AML-193 (cell line): ENCODE measurements at regions not wholly inside any gene's neighbourhood (a gene's known extent, or its start where the extent isn't known, plus 50 kb on each side); places are given as distances from the start of the nearest gene placed in this dataset.
"Not testable (repeated sequence)": the region's sequence is repeated elsewhere in the genome, so short reads cannot be mapped to it uniquely, and the experiment has no call there.

Source experiments
- DNase-seq, 2 experiments: peaks; one replicate each; lab custom pipeline; 2025; lab: John Stamatoyannopoulos, UW

DNA sequence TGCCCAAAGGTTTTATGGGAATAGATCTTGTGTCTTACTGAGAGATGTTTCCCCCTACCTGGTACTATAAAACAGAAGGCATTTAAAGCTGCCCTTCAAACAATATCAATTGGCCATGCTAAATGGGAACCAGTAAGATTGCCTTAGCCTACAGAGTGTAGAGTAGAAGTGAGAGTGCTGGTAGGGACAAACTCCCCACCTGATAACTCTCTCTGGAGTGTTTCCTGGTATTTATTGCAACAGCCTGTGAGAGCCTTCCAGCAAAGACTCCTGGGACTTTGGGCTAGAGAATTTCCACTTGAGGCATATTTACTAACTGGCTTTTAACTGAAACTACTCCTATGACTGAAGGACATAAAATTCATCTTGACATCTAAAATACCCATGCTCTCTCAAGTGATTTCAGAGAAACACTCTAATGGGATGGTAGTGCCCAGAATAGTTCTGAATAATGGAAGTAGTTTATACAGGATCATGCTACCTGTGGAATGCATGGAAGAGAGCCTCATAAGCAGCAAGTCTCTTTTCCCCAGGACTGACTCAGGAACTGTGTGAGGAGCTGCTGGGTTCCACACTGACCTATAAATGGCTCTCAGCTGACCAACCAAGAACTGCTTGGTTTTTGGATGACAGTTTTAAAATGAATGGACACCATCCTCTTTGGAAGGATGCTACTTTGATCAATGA is 132.7 kb upstream of the SLITRK5 start:
- no peak for DNase-seq

DNA sequence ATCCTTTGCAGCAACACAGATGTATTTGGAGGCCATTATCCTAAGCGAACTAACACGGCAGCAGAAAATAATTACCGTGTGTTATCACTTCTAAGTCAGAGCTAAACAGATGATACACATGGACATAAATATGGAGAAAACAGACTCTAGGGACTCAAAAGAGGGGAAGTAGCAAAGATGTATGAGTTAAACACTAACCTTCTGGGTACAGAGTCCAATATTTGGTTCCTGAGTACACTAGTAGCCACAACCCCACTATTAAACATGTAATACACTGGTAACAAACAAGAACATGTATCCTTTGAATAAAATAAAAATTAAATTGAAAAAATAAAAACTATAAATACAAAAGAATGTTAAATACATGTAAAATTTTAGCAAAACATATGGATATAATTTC is 118.0 kb upstream of the SLITRK5 start:
- DNase-seq, result no peak

DNA sequence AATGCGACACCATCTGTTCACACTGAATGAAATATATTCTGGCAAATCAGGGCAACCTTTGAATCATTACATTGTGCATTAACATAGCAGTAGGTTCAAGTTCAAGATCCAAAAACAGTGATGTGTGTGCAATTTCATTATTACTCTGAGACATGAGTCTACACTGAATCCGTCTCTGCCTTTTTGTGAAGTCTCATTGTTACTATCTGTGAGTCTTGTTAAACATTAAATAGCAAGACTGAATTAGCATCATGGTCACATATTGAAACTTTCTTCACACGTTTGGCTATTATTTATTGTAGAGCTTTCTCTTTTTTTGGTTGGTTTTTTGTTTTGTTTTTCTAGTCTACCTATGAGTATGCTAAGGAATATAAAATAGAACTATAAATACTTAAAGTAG is 117.1 kb upstream of the SLITRK5 start:
- no peak for DNase-seq

DNA sequence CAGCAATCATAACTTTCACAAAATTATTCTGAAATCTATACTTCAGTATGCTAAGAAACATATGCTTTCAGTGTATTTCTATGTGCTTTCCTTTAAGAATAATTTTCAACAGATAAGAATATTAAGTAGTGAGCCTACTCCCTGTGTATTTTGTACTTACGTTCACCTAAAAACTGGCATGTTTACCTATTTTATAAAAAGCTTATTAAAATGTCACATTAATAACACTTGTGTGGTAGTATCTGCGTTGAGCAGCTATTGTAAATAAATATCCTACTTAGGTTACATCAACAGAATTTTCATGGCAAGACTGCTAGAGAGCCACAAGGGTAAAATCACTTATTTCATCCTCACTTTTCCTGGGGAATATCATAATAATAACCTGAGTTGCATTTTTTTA is 113.4 kb upstream of the SLITRK5 start:
- DNase-seq, result no peak

DNA sequence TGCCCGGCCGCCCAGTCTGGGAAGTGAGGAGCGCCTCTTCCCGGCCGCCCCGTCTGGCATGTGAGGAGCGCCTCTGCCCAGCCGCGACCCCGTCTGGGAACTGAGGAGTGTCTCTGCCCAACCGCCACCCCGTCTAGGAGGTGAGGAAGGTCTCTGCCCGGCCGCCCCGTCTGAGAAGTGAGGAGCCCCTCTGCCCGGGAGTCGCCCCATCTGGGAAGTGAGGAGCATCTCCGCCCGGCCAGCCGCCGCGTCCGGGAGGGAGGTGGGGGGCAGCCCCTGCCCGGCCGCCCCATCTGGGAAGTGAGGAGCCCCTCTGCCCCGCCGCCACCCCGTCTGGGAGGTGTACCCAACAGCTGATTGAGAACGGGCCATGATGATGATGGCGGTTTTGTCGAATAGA is 109.6 kb upstream of the SLITRK5 start:
- not testable (repeated sequence) for DNase-seq

DNA sequence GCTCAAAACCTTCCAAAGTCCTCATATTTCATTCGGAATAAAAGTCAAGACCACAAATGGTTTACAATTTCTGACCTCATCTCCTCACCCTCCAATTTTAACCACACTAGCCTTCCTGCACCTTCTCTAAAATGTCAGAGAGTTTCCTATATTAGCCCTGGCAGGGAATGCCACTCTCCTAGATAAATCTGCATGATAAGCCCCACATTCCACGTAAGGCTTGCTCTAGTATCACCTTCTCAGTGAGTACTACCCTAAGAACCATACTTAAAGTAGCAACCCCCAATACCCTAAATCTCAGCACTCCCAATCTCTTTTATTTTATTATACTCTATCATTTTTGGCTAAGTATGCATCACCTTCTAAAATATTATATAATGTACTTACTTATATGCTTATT is 100.5 kb upstream of the SLITRK5 start:
- no peak for DNase-seq

DNA sequence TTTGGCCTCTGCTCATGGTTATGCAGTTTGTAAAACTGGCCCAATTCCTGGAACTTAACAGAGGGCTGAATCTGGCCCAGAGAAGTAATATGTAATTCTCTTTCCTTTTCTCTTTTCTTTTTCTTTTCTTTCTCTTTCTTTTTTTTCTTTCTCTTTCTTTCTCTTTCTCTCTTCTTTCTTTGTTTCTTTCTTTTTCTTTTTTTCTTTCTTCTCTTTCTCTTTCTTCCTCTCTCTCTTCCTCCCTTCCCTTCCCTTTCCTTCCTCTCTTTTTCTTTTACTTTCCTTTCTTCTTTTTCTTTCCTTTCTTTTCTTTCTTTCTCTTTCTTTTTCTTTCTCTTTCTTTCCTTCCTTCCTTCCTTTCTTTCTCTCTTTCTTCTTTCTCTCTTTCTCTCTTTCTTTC is 88.8 kb upstream of the SLITRK5 start:
- no peak for DNase-seq

DNA sequence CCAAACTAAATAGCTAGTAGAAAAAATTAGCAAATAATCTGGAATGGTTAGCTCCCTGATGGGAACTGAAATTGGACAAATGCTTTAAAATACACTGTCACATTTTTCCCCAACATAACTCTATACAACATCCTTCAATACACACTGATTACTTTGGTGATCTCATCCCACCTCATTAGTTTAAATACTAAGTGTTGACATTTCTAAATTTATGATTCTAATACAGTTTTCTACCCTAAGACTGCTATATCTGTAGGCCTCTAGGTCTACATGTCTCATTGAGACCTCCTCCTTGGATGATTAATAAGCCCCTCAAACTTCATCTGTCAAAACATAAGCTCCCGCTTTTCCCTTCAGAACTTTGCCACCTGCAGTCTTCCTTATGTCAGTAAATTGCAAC is 80.7 kb upstream of the SLITRK5 start:
- DNase-seq, result no peak

DNA sequence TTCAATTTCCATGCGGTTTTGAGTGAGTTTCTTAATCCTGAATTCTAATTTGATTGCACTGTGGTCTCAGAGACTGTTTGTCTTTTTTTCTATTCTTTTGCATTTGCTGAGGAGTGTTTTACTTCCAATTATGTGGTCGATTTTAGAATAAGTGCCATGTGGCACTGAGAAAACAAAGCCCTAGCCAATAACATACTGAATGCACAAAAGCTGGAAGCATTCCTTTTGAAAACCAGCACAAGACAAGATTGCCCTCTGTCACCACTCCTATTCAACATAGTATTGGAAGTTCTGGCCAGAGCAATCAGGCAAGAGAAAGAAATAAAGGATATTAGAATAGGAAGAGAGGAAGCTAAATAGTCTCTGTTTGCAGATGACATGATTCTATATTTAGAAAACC is 66.7 kb upstream of the SLITRK5 start:
- not testable (repeated sequence) for DNase-seq

DNA sequence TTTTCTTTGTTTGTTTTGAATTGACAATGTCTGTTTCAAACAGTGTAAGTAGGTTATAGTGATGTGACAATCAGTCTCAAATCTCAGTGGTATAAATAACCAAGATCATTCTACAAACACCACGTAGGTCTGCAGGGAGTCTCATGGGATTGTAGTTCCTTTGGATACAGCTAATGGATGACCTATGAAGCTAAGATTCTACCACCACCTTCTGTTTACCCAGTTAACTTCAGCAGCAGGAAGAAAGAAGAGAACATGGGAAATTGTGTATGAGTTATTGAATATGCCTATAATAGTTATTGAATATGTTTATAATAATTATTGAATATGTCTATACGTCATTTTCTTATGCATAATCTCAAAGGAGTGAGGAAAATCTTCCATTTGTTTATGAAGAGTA is 63.9 kb upstream of the SLITRK5 start:
- no peak for DNase-seq

DNA sequence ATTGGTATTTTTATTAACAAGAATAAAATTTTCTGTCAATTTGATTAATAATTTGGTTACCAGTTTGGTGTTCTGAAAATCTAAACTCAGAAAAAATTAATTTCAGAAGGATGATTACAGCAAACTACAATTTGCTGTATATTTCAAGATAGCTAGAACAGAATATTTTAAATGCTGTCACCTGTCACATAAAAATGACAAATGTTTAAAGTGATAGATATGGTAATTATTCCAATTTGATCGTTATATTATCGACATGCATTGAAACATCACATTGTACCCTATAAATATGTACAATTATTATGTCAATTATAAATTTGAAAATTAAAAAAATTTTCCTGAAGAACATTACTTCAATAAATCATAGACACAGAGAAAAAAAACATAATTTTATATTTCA is 56.9 kb upstream of the SLITRK5 start:
- no peak for DNase-seq
